PC-9 (cell line): ENCODE measurements at regions not wholly inside any gene's neighbourhood (a gene's known extent, or its start where the extent isn't known, plus 50 kb on each side); places are given as distances from the start of the nearest gene placed in this dataset.

Experiments
- BruUV-seq: library from RNA; stranded (reverse); fragments of 400-500 nt; replicated peaks from 2 replicates; lab custom pipeline; 2021; lab: Mats Ljungman, UMichigan
- CTCF ChIA-PET: fragments of 300-600 bp; sonication (Branson Sonifier 250); formaldehyde crosslinking; loops from one replicate; lab custom pipeline; 2022; ENCODE audit warnings: antibody characterized with exemption; lab: Charles Lee
- POLR2A ChIA-PET: fragments of 300-600 bp; sonication (Branson Sonifier 250); formaldehyde crosslinking; loops from one replicate; lab custom pipeline; 2022; ENCODE audit warnings: antibody characterized with exemption; ENCODE audit not compliant: unreplicated experiment; lab: Charles Lee
- DNase-seq, 2 experiments: peaks; one replicate each; pipeline versions ENCODE4 v3.0.0 to v3.0.0-alpha.2; 2015 to 2022; ENCODE audit warnings: mixed read lengths in 1 of 2
- H2AFZ ChIP-seq: fragments of 200-600 bp; sonication (generic); 2 replicates; pipeline ENCODE4 v1.8.1; 2017; ENCODE audit warnings: antibody characterized with exemption
- H3F3A ChIP-seq: fragments of 200-600 bp; sonication (generic); 2 replicates; pipeline ENCODE4 v1.8.1; 2017; ENCODE audit warnings: antibody characterized with exemption, mild to moderate bottlenecking, low read depth; ENCODE audit not compliant: insufficient read depth
- H3K27ac ChIP-seq: fragments of 200-600 bp; sonication (generic); 2 replicates; pipeline ENCODE4 v1.6.1; 2016; ENCODE audit warnings: mixed run types
- H3K27me3 ChIP-seq: fragments of 200-600 bp; sonication (generic); 2 replicates; pipeline ENCODE4 v1.6.1; 2016; ENCODE audit warnings: low read depth, mixed run types; ENCODE audit not compliant: insufficient read depth
- H3K36me3 ChIP-seq: fragments of 200-600 bp; sonication (generic); 2 replicates; pipeline ENCODE4 v1.6.1; 2016; ENCODE audit warnings: low read depth, mixed run types
- H3K4me1 ChIP-seq: fragments of 200-600 bp; sonication (generic); replicated peaks from 2 replicates; pipeline ENCODE4 v1.6.1; 2016; ENCODE audit warnings: mixed run types; ENCODE audit not compliant: insufficient read depth
- H3K4me2 ChIP-seq: fragments of 200-600 bp; sonication (generic); 2 replicates; pipeline ENCODE4 v1.6.1; 2017; ENCODE audit warnings: mixed run types
- H3K4me3 ChIP-seq: fragments of 200-600 bp; sonication (generic); 2 replicates; pipeline ENCODE4 v1.6.1; 2016; ENCODE audit warnings: mixed run types
- H3K79me2 ChIP-seq: fragments of 200-600 bp; sonication (generic); 2 replicates; pipeline ENCODE4 v1.6.1; 2017; ENCODE audit warnings: low read depth, mixed run types
- H3K9me2 ChIP-seq: fragments of 200-600 bp; sonication (generic); 2 replicates; pipeline ENCODE4 v1.8.1; 2017; ENCODE audit warnings: mild to moderate bottlenecking; ENCODE audit not compliant: insufficient read depth
- H3K9me3 ChIP-seq: fragments of 200-600 bp; sonication (generic); 2 replicates; pipeline ENCODE4 v1.8.1; 2016; ENCODE audit warnings: low read depth; ENCODE audit not compliant: insufficient read depth
- H4K20me1 ChIP-seq: fragments of 200-600 bp; sonication (generic); 2 replicates; pipeline ENCODE4 v1.8.1; 2017; ENCODE audit not compliant: insufficient read depth
- CTCF ChIP-seq: fragments of 200-600 bp; sonication (generic); conservative IDR thresholded peaks from 2 replicates; pipeline ENCODE4 v1.6.1; 2017; ENCODE audit warnings: mixed run types, antibody characterized with exemption, mild to moderate bottlenecking, moderate library complexity
- EZH2 ChIP-seq: fragments of 200-600 bp; sonication (generic); IDR thresholded peaks from 2 replicates; pipeline ENCODE4 v1.8.0; 2017; ENCODE audit warnings: antibody characterized with exemption, low read depth
- intact Hi-C: fragments of 100-400 bp; cut with micrococcal nuclease; formaldehyde crosslinking; loops from one replicate; pipeline ENCODE4 v1.10.0; 2022; ENCODE audit not compliant: unreplicated experiment

GRCh38 chr12:75809746-75810145, 221.8 kb downstream of the PHLDA1 start:
- H3K4me2 ChIP-seq, result no peak overlapping the region
- no peaks in the 10 kb centered on the region for H3K79me2 ChIP-seq
- H3K4me3 ChIP-seq, result no peak overlapping the region
- no peaks in the 10 kb centered on the region for H3K27me3 ChIP-seq
- TF ChIP-seq CTCF (no peak), EZH2 (no peak)
- DNase-seq, result no peak
- no peaks in the 10 kb centered on the region for H3F3A ChIP-seq
- no peaks in the 10 kb centered on the region for H3K9me2 ChIP-seq
- H3K4me1 ChIP-seq, result no peaks in the 10 kb centered on the region
- H2AFZ ChIP-seq, result no peak overlapping the region
- no peak overlapping the region for H3K27ac ChIP-seq
- 0 out of 2 replicates have a peak, but pooled peaks cover 5% of the 10 kb centered on the region for H3K36me3 ChIP-seq
- H3K9me3 ChIP-seq, result peaks cover 21% of the 10 kb centered on the region; the same call in 1 of the 2 replicates
- intact Hi-C loops, result no loop called here
- no peaks in the 10 kb centered on the region for H4K20me1 ChIP-seq
- no TSS peak for BruUV-seq
- ChIA-PET POLR2A (no interaction called here), CTCF (no interaction called here)

GRCh38 chr12:75807494-75807893, 224.1 kb downstream of the PHLDA1 start:
- H3K27ac ChIP-seq, result no peak overlapping the region
- no TSS peak for BruUV-seq
- TF ChIP-seq CTCF, result no peak
- no peak for TF ChIP-seq EZH2
- H3K4me1 ChIP-seq, result no peaks in the 10 kb centered on the region
- POLR2A ChIA-PET, result no interaction called here
- CTCF ChIA-PET, result no interaction called here
- no peaks in the 10 kb centered on the region for H3K79me2 ChIP-seq
- no peaks in the 10 kb centered on the region for H3K9me2 ChIP-seq
- peaks cover 21% of the 10 kb centered on the region; the same call in 1 of the 2 replicates for H3K9me3 ChIP-seq
- intact Hi-C loops, result no loop called here
- H3K4me2 ChIP-seq, result no peak overlapping the region
- no peak overlapping the region for H2AFZ ChIP-seq
- DNase-seq, result no peak
- H3K36me3 ChIP-seq, result 0 out of 2 replicates have a peak, but pooled peaks cover 5% of the 10 kb centered on the region
- H4K20me1 ChIP-seq, result no peaks in the 10 kb centered on the region
- no peak overlapping the region for H3K4me3 ChIP-seq
- no peaks in the 10 kb centered on the region for H3F3A ChIP-seq
- no peaks in the 10 kb centered on the region for H3K27me3 ChIP-seq

- Histone ChIP-seq H3K27ac (no peak overlapping the region), H3K4me1 (no peaks in the 10 kb centered on the region), H4K20me1 (no peaks in the 10 kb centered on the region), H3F3A (no peaks in the 10 kb centered on the region), H3K79me2 (no peaks in the 10 kb centered on the region), H2AFZ (no peak overlapping the region), H3K9me2 (no peaks in the 10 kb centered on the region), H3K36me3 (0 out of 2 replicates have a peak, but pooled peaks cover 5% of the 10 kb centered on the region), H3K4me3 (no peak overlapping the region), H3K9me3 (peaks cover 21% of the 10 kb centered on the region; the same call in 1 of the 2 replicates), H3K4me2 (no peak overlapping the region), H3K27me3 (no peaks in the 10 kb centered on the region)
- ChIA-PET POLR2A (no interaction called here), CTCF (no interaction called here)
- intact Hi-C loops, result no loop called here
- TF ChIP-seq CTCF (no peak), EZH2 (no peak)
- DNase-seq, result no peak
- no TSS peak for BruUV-seq
Observed at GRCh38 chr12:75805905-75806304, 225.7 kb downstream of the PHLDA1 start.
